OCI-M2 (cell line): ENCODE measurements at regions not wholly inside any gene's neighbourhood (a gene's known extent, or its start where the extent isn't known, plus 50 kb on each side); places are given as distances from the start of the nearest gene placed in this dataset.

ENCODE experiments used
- DNase-seq: peaks from one replicate; lab custom pipeline; 2025; ENCODE audit not compliant: unreplicated experiment; lab: John Stamatoyannopoulos, UW

- DNase-seq: no peak
These were observed 519.2 kb downstream of the UTRN start for GRCh38 chr6:144804246-144804790.

GRCh38 chr6:144805049-144805448 is 519.9 kb downstream of the UTRN start:
- no peak for DNase-seq

DNA sequence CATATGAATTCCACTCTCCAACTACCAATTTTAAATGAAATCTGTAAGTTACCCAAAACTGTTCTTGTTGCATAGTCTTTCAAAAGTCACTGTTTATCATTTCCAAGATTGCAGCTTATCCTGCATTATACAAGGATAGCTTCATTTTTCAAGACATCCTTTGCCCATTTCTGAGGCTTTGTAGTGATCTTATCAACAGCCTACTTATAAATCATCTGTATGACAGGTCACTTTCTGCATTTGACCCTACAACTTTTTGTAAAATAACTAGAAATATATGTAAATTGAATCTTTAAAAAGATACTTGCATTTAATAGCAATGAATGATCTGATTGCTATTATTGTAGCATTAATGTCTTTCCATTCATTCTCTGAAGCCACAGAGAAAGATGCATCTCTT is 521.1 kb downstream of the UTRN start:
- DNase-seq: no peak

- DNase-seq: no peak
These were observed 524.0 kb downstream of the UTRN start for GRCh38 chr6:144809120-144809519.

DNA sequence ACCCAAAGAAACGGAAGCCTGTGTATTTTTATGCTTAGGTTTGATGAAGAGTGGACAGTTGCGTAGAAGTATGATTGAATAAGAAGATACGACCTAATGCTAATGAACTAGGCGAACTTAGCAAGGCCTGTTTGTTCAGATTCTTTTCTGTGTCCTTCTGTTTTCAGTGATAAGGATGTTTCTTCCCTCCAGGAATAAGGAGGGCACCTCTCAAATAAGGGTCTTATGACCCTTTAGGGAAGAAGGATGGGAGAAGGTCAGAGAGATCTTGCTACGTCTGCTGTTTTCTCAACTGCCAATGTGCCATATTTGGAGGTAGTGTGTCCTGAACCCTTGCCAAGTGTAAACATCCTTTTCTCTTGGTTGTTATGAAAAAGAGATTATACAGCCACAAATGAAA is 524.8 kb downstream of the UTRN start:
- DNase-seq: no peak

GRCh38 chr6:144811140-144811539 is 526.0 kb downstream of the UTRN start:
- no peak for DNase-seq

- DNase-seq: no peak
These were observed 531.8 kb downstream of the UTRN start for GRCh38 chr6:144816936-144817335.

DNA sequence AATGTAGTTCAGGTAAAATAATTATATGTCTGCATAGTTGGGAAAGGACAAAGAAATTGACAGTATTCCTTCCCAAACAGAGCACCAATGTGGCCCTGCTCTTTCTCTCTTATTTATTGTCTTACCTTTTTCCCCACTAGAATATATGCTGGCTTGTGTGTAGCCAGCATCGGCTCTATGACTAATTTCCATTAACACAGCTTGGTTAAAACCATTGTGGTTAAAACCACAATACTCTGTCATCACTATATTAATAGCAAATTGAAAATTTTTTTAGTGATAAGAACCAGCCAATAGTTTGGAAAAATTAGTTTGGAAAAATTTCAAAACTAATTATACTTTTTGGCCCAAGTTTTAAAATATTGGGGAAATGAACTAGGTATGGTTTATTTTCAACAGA is 535.1 kb downstream of the UTRN start:
- no peak for DNase-seq

GRCh38 chr6:144823131-144823530 is 538.0 kb downstream of the UTRN start:
- no peak for DNase-seq

- DNase-seq: no peak
These were observed 538.9 kb downstream of the UTRN start for GRCh38 chr6:144824018-144824417.

GRCh38 chr6:144834426-144835038 is 549.4 kb downstream of the UTRN start:
- no peak for DNase-seq

GRCh38 chr6:144835322-144835973 is 550.3 kb downstream of the UTRN start:
- no peak for DNase-seq

GRCh38 chr6:144840619-144841018 is 555.5 kb downstream of the UTRN start:
- DNase-seq: no peak

DNA sequence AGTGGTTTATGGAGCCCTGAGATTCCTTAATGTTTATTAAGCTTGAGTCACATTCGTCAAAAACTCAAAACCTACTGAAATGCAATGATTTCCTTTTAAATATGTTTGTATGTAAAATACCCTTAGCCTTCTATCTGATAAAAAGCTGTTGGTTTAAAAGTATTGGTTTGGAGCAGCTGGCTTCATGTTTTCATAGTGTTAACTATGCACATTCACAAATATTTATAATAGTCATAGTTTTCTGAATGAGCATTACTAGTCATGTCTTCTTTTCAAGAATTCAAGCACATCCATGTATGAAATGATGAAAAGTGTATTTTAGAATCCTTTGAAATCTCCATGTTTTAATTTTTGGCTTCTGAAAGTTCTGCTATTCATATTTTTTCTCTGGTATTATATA is 558.6 kb downstream of the UTRN start:
- DNase-seq: no peak

DNA sequence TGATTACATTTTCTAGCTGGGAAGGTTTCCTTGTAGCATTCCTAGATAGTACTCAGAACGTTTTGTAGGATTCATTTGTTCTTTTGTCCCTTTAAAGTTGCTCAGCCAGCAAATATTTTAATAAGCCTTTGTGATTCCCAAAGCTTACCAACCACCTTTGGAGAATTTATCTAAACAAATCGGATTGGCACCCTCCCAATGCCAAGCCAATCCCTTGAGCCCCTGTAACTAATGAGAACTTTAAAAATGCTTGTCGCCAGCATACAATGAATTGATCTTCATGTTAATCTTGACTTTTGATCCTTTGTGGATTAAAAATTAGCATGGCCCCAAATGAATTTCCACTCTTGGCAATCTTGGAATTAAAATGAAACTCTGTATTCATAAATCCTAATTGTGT is 559.5 kb downstream of the UTRN start:
- no peak for DNase-seq

- no peak for DNase-seq
These were observed 560.1 kb downstream of the UTRN start for GRCh38 chr6:144845186-144845585.

DNA sequence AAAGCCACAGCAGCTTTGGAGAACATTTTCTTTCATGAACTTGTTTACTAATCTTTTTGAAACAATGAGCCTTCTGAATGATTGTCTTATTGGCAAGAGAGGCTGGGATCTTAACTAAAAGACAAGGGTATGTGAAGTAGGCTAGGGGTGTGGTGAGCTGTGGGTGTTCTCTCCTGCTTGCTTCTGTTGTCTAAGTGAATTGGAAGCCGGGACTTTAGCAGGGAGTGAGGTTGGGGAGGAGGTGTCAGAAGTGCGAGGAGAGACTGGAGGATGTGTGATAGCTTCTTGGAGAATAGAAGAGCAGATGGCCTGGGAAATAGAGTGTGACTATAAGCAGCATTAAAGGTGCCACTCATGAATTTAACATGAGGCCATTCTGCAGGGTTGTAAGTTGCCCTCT is 562.8 kb downstream of the UTRN start:
- no peak for DNase-seq

- no peak for DNase-seq
These were observed 564.8 kb downstream of the UTRN start for GRCh38 chr6:144849920-144850319.

DNA sequence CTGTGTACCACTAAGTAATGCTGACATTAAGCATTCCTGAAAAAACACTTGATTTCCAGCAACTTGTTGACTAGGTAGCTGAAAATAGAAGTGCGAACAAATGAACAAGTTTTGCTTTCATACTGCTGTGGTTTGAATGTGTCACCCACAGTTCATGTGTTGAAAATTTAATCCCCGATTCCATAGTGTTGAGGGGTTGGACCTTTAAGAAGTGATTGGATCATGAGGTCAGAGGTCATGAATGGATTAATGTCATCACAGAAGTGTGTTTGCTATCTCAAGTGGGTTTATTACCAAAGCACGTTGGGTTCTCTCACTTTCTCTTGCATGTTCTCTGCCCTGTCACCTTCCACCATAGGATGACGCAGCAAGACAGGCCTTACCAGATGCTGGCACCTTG is 568.5 kb downstream of the UTRN start:
- DNase-seq: no peak

GRCh38 chr6:144854654-144855053 is 569.5 kb downstream of the UTRN start:
- DNase-seq: no peak

DNA sequence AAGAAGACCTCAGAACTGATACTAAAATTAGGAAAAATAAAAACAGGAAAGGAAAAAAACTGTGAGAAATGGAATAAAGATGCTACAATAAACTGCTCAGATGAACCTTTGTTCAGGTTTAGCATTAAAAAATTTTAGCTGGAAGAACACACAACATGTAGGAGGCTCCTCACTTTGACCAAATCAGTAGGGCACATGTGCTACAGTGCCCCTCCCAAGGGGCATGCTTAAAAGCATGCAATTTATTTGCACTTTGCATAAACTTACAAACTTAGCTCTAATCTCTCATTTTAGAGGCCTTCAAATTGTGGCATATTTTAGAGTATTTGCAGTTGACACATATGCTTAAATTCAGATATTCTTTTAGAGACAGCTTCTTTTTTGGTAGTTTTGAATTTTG is 570.2 kb downstream of the UTRN start:
- DNase-seq: no peak

- no peak for DNase-seq
These were observed 570.8 kb downstream of the UTRN start for GRCh38 chr6:144855812-144856531.
